A172 (cell line): ENCODE measurements at regions not wholly inside any gene's neighbourhood (a gene's known extent, or its start where the extent isn't known, plus 50 kb on each side); places are given as distances from the start of the nearest gene placed in this dataset.

Experiments
- DNase-seq: peaks from one replicate; pipeline ENCODE4 v3.0.0-alpha.2; 2015; ENCODE audit warnings: low spot score

GRCh38 chr3:35484929-35485530, 154.3 kb upstream of the ARPP21 start:
- no peak for DNase-seq

DNA sequence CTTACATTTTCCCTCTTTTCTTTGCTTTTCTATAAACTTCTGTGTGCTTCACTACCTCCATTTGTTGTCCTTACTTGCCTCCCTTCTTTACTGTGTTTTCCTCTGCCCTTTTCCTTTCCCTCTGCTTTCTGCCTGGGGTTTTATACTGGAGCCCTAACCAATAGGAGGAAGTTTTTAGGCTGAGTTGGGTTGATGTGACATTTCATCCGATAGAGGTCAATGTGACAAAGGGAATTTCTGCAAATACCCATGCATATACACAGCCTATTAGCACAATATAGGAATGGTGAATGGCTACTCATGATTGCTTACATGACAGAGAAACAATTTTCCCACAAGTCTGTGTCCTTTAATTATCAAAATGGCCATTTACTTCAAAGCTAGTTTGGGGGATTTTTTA, 153.0 kb upstream of the ARPP21 start:
- DNase-seq: no peak

DNA sequence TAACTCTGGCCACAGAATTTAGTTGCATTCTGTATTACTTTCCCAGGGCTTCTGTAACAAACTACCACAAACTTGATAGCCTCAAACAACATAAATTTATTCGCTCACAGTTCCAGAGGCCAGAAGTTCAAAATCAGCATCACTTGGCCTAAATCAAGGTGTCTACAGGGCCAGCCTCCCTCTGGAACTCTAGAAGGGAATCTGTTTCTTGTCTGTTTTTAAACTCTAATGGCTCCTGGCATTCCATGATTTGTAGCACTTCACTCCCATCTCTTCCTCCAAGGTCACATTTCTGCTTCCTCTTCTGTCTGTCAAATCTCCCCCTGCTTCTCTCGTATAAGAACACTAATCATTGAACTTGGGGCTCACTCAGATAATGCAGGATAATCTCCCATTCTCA, 151.9 kb upstream of the ARPP21 start:
- no peak for DNase-seq

- no peak for DNase-seq
Observed at GRCh38 chr3:35488526-35488925, 150.8 kb upstream of the ARPP21 start.

DNA sequence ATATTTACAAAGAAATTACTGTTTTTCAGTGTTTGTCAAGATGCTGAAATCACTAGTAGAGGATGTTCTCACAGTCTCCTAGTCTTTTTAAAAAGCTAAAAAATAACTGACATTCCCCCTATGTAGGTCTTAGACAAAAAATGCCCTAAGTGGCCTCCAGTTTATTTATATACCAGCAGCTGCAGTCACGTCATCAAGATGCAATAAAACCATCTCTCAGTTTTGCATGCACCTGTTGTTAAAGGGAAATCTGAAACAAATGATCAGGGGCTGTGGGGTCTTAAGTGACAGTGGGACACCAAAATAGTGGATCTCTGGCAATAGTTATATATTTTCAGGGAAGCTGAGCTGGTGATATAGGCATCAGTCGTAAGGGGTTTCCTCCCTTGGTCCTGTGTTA, 146.5 kb upstream of the ARPP21 start:
- no peak for DNase-seq

DNA sequence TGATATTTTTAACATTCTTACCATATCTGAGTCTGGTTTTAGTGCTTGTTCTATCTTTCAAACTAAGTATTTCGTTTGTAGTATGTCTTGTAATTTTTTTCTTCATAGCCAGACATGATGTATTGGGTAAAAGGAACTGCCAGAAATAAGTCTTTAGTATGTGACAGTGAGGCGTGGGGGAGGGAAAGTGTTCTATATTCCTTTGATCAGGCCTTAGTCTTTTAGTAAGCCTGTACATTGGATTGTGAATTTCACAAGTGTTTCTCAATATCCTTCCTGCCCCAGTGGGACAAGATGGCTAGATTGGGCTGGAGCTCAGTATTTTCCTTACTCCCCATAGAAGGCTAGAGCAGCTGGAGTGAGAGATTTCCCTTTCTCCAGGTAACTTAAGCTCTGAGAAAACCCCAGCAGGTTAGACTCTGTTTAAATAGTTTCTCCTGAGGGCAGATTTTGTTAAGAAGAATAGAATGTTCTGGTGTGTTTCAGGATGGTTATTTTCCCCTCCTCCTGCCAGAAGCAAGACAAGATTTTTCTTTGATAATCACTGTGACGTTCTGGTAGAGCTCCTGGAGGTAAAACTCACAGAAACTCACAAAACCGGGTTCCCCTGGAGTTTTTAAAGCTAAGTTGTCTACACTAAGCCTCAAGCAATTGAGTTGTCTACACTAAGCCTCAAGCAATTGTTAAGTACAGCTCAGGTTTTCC, 140.7 kb upstream of the ARPP21 start:
- DNase-seq: no peak

DNA sequence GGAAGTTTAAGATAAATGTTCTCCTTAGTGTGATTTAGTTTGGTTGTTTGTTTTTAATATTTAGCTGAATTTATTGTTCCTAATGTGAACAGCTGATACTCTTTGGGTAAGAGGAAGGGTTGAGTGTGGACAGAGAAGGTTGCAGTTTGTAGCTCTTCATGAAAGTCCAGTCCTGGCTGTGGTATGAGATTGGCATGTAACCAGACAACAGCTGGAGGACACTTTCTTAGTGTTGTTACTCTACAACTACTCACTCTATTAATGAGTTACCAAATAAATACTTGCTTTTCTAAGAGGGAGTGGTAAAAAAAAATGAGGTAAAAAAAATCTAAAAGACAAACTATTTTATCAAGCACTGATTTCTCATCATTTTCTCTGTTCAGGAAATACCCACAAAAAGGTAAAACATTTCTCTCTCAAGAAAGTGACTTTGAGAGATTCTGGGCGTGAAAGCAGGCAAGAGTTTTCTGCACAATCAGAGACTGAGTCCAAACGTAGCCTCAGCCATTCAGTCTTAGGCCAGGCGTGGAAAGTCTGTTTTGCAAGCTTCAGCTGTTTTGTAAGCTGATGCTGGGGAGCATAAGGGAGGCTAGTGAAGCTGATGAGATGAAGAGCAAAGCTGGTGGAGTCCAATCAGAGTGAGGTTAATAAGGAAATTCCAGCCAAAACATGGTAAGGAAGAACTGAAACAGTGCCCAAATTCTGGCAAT, 138.5 kb upstream of the ARPP21 start:
- no peak for DNase-seq

DNA sequence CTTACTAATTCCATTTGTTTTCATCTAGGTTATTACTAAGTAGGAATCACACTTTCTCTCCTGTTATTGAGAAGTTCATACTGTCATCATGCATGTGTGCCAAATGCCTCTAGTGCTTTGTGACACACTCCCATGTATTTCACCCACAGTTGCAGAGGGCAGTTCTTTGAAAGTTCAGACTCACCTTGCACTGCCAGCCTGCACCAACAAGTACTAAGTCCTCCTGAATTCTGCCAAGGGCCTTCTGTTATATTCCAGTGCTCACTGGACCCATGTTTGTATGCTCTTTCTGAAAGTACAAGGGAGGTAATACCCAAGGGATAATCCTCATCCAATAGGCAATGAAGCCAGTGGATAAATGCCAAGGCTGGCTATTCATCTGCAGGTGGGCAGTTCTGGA, 136.6 kb upstream of the ARPP21 start:
- DNase-seq: no peak

GRCh38 chr3:35505181-35505580, 134.1 kb upstream of the ARPP21 start:
- DNase-seq: no peak

GRCh38 chr3:35505772-35506171, 133.6 kb upstream of the ARPP21 start:
- DNase-seq: no peak

GRCh38 chr3:35519936-35520335, 119.4 kb upstream of the ARPP21 start:
- DNase-seq: no peak

DNA sequence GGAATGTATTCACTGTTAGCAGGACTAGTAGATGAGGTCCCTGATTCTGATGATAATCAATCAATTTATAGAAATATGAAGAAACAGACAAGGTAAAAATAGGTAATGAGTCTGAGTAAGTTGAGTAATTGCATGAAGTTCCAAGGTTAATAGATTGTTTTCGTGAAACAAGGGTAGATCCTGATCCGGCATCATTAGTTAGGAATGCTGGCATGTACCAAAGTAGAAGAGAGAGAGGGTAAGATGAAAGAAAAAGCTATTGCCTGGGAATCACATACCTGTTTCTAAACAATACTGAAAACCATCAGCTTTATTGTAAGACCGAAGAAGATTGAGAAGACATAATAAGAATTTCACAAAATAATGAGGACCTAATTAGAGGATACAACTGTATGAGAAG, 118.1 kb upstream of the ARPP21 start:
- DNase-seq: no peak

DNA sequence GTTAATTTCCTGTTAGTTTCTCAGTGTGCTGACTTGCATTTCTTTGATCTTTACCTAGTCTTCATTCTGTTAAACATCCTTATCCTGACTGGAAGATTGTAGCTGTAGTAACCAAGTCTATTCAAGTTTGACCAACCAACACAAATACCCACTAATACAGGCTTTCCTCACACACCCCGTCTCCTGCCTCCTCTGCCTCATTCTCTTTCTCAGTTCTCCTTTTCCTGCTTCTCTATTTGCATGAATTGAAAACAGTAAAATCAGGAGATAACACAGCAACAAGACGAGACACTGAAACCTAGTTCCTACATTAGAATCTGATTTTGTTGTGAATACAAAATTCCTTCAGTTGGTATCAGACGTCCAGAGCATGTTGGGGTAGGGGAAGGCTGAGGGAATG, 116.9 kb upstream of the ARPP21 start:
- no peak for DNase-seq

DNA sequence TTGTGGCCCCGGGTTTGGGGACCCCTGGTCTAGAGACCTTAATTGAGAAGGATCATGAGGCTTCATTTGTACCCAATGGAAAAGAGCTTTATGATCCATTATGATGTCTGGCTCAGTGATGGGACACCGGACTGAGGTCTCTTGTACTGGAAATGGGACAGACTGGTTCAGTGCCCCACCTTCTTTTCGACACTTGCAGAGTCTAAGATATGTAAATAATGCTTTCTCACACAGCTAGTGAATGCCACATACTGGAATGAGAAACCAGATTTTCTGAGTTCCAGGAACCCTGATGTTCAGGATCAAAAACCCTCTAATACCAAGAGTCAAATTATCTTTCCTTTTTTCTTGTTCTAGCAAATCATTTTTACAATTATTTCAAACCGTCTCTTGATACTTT, 116.3 kb upstream of the ARPP21 start:
- DNase-seq: no peak

GRCh38 chr3:35523838-35524237, 115.5 kb upstream of the ARPP21 start:
- peak; percentile 56 for DNase-seq

DNA sequence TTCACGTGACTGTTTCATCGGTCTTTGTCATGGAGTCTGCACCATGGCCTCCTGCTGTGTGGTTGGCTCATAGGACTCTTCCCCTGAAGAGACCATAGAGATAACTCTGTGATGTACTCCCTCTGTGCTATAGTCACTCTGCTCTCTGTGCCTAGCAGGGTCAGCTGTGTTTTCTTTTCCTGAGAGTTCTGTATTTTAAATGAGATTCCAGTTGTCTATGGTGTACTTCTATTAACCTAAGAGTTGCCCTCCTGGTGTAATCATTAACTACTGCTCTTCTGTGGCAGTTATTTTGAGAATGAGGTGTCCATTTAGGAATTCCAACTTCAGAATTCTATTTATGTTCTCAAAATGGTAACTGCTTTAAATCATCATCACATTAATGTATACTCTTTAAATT, 114.5 kb upstream of the ARPP21 start:
- DNase-seq: peak; percentile 5

DNA sequence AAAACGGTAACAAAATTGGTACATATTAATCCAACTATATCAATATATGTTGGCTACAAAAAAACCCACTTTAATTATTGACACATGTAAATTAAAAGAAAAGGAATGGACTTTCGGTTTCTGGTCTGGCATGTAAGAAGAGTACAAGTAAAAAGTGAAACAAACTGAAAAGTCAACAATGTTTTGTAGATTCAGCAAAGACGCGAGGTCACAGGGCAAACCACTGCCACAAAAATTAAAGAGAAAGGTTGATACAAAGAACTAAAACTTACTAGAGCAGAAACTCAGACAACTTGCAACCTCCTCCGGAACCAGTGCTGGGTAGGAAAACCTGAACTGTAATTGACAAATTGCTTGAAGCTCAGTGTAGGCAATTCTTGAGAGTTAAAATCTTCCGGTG, 110.6 kb upstream of the ARPP21 start:
- DNase-seq: no peak

DNA sequence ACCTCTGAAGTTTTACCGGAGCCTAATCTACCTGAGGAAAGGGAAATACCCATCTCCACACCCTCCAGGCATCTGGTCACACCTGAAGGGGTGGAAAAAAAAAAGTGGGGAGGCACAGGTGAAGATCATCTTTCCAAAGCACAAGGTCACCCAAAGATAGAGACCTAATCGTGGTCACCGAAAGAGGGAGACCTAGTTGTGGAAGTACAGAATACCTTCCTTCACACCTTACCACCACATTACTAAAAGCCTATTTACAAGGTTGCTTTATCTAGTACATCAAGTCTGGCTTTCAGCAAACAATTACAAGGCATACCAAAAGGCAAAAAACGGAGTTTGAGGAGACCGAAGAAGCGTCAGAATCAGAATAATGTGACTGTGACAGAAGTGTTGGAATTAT, 110.0 kb upstream of the ARPP21 start:
- no peak for DNase-seq

DNA sequence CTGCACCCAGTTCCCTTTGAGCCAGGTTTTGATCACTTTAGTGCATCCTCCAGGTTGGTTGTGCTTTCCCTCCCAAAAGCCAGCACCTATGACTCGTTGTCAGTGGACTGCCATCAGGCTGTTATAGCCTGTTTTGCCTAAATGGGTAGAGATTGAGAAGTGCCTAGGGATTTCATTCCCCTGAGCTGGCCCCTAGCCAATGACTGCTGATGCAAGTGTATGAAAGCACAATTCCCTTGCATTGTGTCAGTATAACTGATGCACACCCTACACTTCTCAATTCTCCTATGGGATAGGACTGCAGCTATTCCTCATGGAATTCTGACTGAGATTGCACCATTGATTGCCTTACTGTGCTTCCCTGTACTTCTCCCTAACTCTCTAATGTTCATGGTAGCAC, 102.1 kb upstream of the ARPP21 start:
- no peak for DNase-seq

DNA sequence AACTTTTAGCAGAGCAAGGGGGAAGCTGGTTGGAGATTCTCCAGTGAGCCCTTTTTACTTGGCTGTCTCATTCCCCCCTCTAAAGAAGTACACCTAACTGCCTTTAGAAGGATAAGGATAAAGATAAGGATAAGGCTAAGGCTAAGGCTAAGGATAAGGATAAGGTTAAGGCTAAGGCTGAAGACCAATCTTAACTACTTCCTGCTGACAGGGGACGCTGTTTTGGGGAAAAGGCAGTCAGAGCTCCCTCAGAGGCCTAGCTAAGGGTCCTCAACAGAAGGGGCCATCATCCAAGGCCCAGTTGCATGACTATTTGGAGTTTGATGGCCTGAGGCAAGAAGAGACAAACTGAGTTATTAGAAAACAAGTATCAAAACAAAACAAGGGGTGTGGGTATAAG, 94.3 kb upstream of the ARPP21 start:
- no peak for DNase-seq

DNA sequence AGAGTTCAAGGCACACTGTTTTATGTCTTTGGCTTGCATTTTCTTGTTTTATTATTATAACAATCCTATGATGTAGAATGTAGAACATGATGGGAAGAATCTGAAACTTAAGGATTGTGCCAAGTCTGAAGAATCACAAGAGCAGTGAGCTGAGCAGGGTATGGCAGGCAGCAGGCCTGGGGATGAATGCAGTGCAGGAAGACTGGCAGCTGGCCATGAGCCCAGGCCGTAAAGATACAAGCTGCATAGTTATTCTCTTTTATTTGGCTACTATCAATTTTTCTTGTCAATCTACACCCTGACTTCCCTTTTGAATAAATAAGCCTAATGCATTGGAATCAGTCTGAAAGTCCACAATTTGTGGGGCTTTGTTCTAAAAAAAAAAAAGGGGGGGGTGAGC, 89.6 kb upstream of the ARPP21 start:
- no peak for DNase-seq

DNA sequence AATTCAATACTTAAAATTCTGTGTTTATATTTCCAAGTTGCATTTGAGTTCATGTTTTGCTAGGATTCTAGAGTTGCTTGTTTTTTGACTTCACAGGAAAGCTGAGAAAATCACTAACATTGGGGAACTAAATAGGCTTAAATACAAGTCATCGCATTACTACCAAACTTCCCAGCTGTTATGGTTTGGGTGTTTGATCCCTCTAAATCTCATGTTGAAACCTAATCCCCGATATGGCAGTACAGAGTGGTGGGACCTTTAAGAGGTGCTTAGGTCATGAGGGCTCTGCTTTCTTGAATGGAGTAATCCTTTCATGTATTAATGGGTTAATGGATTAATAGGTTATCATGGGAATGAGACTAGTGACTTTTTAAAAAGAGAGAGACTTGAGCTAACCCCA, 77.2 kb upstream of the ARPP21 start:
- no peak for DNase-seq

GRCh38 chr3:35565048-35565447, 74.3 kb upstream of the ARPP21 start:
- no peak for DNase-seq
